Activated CD4-positive, alpha-beta T cell treated with anti-CD3 and anti-CD28 coated beads, Interleukin-2, amount 10 ng/mL, durations not matched to agents 7 days and 5 days (primary cell): ENCODE measurements at regions not wholly inside any gene's neighbourhood (a gene's known extent, or its start where the extent isn't known, plus 50 kb on each side); places are given as distances from the start of the nearest gene placed in this dataset.

Experiments
- CTCF ChIA-PET: fragments of 350-600 bp; sonication (Branson Sonifier 250); formaldehyde crosslinking; loops from one replicate; lab custom pipeline; 2021; ENCODE audit warnings: antibody characterized with exemption; lab: Charles Lee
- POLR2A ChIA-PET: fragments of 350-600 bp; sonication (Branson Sonifier 250); formaldehyde crosslinking; loops from one replicate; lab custom pipeline; 2021; ENCODE audit warnings: antibody characterized with exemption; lab: Charles Lee
- DNase-seq: peaks from one replicate; pipeline ENCODE4 v3.0.0-alpha.2; 2020
- H3K27ac Mint-ChIP-seq: one replicate; pipeline ENCODE4 v1.8.0; 2021; ENCODE audit warnings: mild to moderate bottlenecking, moderate library complexity, mixed read lengths
- H3K27me3 Mint-ChIP-seq: one replicate; pipeline ENCODE4 v1.8.0; 2021; ENCODE audit warnings: mixed read lengths
- H3K36me3 Mint-ChIP-seq: one replicate; pipeline ENCODE4 v1.8.0; 2021; ENCODE audit warnings: low read depth, mixed read lengths
- H3K4me1 Mint-ChIP-seq: one replicate; pipeline ENCODE4 v1.8.0; 2021; ENCODE audit warnings: mixed read lengths
- H3K4me3 Mint-ChIP-seq: one replicate; pipeline ENCODE4 v1.8.0; 2021; ENCODE audit warnings: mild to moderate bottlenecking, moderate library complexity, mixed read lengths
- H3K9me3 Mint-ChIP-seq: one replicate; pipeline ENCODE4 v1.8.0; 2021; ENCODE audit warnings: mixed read lengths

DNA sequence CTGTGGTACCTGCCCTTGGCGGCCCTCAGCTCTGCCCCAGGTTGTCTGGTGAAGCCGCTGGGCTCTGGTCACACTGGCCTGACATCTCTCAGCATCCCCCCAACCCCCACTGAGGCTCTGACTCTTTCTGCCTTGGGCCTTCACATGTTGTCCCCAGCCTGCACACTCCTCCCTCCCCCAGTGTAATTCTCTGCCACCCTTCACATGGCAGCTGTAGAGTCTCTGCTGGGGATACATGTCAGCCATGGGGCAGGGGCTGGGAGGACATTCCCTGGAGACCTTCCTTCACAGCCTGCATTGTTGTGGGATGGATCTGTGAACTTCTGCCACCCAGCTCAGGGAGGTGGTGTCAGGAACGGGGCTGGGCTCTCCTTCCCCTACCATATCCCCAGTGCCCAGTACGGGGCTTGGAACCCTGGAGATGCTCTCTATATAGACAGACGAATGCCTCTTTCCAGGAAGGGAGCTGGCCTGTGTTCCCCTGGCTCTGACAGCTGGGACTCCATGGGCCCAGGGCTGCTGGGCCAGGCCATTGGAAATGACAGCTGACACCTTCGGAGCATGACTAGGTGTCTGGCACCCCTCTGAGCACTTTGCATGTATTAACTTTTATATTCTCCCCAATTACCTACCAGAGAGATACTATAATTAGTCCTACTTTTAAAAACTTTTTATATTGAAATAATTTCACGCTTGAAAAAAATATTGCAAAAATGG is 151.5 kb downstream of the INHBB start:
- ChIA-PET CTCF (no interaction called here), POLR2A (no interaction called here)
- Mint-ChIP-seq H3K27ac (no peak overlapping the region), H3K4me3 (no peak overlapping the region), H3K36me3 (no peaks in the 10 kb centered on the region), H3K4me1 (no peaks in the 10 kb centered on the region), H3K27me3 (peaks cover 5% of the 10 kb centered on the region), H3K9me3 (no peaks in the 10 kb centered on the region)
- DNase-seq = no peak

DNA sequence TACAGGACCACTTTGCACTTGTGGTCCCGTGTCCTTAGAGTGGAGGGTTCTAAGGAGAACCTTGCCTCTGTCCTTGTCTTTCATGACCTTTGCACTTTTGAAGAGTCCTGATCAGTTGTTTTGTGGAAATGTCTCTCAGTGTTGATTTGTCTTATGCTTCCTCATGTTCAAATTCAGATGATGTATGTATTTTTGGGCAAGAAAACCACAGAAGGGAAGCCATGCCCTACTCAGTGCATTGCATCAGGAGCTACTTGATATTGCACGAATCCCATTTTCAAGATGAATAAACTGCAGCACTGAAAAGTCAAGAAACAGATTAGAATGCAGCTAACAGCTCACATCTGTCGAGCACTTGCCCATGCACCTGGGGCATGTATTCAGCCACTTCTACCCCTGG is 152.2 kb downstream of the INHBB start:
- POLR2A ChIA-PET = no interaction called here
- CTCF ChIA-PET = no interaction called here
- Mint-ChIP-seq H3K9me3 (no peaks in the 10 kb centered on the region), H3K27me3 (peaks cover 2% of the 10 kb centered on the region), H3K36me3 (no peaks in the 10 kb centered on the region), H3K4me3 (no peak overlapping the region), H3K27ac (no peak overlapping the region), H3K4me1 (no peaks in the 10 kb centered on the region)
- DNase-seq = no peak

DNA sequence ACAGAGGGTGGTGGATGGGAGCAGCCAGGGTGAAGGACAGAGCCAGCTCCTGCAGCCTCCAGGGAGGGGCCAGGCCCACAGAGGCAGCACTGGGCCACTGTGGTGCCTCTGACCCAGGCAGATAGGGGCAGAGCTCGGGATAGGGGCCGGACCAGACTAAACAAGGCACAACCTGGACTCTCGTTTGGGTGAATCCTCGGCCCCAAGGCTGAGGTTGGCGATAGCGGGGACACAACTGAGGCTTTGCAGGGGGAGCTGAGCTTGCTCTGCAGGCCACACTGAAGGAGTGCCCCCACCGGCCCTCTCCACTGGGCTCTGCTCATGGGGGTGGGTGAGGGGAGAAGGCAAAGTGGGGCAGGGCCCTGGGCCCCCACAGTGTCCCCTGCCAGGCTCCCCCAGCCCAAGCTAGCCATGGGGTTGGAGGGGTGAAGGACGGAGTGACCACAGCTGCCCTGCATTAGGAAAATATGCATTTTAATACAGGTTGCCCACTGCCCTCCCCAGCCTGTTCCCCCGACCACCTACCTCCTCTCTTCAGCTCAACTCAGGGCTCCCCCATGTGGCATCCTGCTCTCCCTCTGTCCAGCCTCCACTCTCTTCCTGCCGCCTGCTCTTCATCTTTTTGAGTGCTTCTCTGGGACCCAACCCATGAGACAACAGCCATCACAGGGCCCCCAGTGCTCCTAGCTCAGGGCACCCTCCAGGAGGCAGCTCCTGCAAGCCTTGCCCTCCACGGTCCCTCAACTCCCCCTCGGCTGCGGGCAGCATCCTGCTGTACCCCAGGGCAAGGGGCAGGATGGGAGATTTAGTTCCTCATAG is 152.8 kb downstream of the INHBB start:
- Mint-ChIP-seq H3K4me3 (no peak overlapping the region), H3K27ac (no peak overlapping the region), H3K27me3 (no peaks in the 10 kb centered on the region), H3K36me3 (no peaks in the 10 kb centered on the region), H3K4me1 (no peaks in the 10 kb centered on the region), H3K9me3 (no peaks in the 10 kb centered on the region)
- ChIA-PET POLR2A (no interaction called here), CTCF (interaction anchor here (0.6 kb wide), 1 partner anchor 928 kb away, joined by 3 read pairs; no protein-coding TSS in a partner anchor)
- no peak for DNase-seq

DNA sequence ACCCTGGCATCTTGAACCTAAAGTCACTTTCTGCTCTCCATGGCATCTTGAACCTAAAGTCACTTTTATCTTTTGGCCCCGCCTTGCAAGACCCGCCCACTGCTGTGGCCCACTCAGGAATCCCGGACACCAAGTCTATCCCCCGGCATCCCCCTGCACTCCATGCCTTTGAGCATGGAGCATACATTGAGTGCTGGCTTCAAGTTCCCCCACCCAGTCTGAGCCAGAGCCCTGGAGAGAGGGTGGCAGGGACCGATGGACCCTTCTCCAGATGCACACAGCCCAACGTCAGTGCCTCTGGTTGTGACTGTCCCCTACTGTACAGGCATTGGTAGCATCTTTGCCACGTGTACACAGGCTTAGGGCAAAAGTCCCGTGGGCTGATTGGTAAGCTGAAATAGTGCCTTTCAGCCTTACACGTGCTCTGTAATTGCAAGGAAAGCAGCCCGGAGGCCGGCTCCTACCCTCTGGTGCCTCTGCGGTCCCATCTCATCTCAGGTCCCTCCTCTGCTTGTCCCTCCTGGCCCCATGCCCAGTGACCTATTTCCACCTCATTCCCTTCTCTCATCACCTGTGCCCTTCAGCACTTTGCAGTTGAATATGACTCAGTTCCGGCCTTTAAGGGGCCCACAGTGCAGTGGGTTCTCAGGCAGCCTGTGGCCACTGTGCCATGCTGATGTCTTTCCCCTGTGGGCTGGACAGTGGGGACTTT is 154.0 kb downstream of the INHBB start:
- no peaks in the 10 kb centered on the region for H3K36me3 Mint-ChIP-seq
- H3K4me3 Mint-ChIP-seq = no peak overlapping the region
- DNase-seq = no peak
- no peaks in the 10 kb centered on the region for H3K9me3 Mint-ChIP-seq
- ChIA-PET CTCF (interaction anchor here (0.6 kb wide), 1 partner anchor 929 kb away, joined by 3 read pairs; no protein-coding TSS in a partner anchor), POLR2A (no interaction called here)
- H3K4me1 Mint-ChIP-seq = no peaks in the 10 kb centered on the region
- H3K27me3 Mint-ChIP-seq = no peaks in the 10 kb centered on the region
- no peak overlapping the region for H3K27ac Mint-ChIP-seq

DNA sequence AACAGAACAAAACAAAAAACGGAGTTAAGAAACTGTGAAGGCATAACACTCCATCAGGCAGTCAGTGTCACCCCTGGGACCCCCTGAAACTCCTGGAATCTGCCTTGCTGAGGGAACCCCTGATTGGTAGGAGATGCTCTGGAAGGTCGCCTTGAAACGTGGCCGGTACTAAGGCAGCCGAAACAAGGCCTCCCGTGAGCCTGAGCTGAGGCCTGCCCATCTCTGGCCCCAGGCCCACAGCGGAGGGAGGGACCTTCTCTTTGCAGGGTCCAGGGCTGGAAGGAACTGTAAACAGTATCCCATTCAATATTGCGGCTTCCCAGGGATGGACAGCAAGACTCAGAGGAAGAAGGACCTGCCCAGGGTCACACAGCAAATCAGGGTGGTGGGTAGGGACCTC is 155.7 kb downstream of the INHBB start:
- ChIA-PET CTCF (no interaction called here), POLR2A (no interaction called here)
- DNase-seq = no peak
- Mint-ChIP-seq H3K4me1 (no peaks in the 10 kb centered on the region), H3K4me3 (no peak overlapping the region), H3K36me3 (no peaks in the 10 kb centered on the region), H3K9me3 (no peaks in the 10 kb centered on the region), H3K27me3 (no peaks in the 10 kb centered on the region), H3K27ac (no peak overlapping the region)

DNA sequence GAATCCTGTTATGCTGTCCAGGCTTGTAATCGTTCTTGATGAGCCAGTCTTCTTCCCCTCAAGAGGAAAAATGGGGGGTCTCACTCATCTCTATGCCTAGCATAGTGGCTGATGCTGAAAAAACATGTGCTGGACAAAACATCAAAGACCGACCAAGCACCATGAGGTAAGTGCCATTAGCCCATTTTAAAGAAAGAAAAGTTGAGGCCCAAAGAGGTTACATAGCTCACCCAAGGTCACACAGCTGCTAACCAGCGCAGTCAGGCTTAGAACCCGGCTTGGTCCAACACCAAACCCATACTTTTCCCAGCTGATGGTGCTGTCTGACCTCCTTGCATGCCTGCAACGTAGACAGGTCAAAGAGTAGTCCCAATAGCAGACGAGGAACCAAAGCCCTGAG is 156.4 kb downstream of the INHBB start:
- Mint-ChIP-seq H3K9me3 (no peaks in the 10 kb centered on the region), H3K27me3 (no peaks in the 10 kb centered on the region), H3K27ac (no peak overlapping the region), H3K4me3 (no peak overlapping the region), H3K36me3 (no peaks in the 10 kb centered on the region), H3K4me1 (no peaks in the 10 kb centered on the region)
- no peak for DNase-seq
- ChIA-PET CTCF (no interaction called here), POLR2A (no interaction called here)

DNA sequence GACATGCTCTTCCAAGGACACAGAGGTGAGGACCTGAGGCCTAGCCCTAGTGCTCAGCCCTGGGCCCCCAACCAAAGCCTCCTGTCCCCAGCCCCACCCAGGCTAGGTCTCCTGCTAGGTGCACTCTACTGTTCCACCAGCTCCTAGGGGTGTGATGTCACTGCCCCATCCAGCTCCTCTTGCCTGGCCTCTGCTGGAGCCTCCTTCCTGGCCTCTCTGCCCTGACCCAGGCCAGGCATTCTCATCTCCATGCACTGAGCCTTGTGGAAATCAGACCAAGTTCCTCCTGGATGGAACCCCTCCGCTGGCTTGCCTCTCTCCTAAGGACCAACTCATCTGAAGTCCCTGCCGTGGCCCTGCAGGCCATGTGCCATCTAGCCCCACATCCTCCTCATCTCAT is 156.8 kb downstream of the INHBB start:
- no peak overlapping the region for H3K4me3 Mint-ChIP-seq
- H3K4me1 Mint-ChIP-seq = no peaks in the 10 kb centered on the region
- POLR2A ChIA-PET = no interaction called here
- H3K27me3 Mint-ChIP-seq = no peaks in the 10 kb centered on the region
- DNase-seq = no peak
- H3K36me3 Mint-ChIP-seq = no peaks in the 10 kb centered on the region
- CTCF ChIA-PET = no interaction called here
- H3K27ac Mint-ChIP-seq = no peak overlapping the region
- no peaks in the 10 kb centered on the region for H3K9me3 Mint-ChIP-seq

DNA sequence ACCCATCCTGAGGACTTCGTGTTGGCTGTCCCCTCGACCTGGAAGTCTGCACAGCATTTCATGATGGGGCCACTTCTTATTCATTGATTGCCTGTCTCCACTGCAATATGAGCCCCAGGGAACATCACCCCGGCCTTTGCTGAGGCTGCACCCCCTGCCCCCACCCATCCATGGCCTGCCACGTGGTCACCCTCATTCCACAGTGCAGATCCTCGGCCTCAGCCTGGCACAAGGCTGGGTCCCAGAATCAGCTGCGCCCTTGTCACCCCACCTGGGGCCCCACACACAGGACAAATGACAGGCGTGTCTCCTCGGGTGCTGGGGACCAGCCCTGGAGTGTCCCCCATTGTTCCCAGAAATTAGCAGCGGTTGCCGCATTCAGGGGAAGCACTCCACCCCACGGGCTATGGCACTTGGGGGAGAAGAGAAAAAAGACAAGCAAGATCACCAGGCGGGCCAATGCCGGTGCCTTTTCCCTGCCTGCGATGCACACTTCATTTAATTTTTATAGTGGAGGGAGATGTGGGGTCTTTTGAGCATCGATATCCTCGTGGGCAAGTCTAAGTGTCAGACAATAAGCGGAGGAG is 157.4 kb downstream of the INHBB start:
- ChIA-PET CTCF (no interaction called here), POLR2A (no interaction called here)
- Mint-ChIP-seq H3K27ac (no peak overlapping the region), H3K9me3 (no peaks in the 10 kb centered on the region), H3K27me3 (no peaks in the 10 kb centered on the region), H3K4me1 (no peaks in the 10 kb centered on the region), H3K36me3 (no peaks in the 10 kb centered on the region), H3K4me3 (no peak overlapping the region)
- DNase-seq = no peak

DNA sequence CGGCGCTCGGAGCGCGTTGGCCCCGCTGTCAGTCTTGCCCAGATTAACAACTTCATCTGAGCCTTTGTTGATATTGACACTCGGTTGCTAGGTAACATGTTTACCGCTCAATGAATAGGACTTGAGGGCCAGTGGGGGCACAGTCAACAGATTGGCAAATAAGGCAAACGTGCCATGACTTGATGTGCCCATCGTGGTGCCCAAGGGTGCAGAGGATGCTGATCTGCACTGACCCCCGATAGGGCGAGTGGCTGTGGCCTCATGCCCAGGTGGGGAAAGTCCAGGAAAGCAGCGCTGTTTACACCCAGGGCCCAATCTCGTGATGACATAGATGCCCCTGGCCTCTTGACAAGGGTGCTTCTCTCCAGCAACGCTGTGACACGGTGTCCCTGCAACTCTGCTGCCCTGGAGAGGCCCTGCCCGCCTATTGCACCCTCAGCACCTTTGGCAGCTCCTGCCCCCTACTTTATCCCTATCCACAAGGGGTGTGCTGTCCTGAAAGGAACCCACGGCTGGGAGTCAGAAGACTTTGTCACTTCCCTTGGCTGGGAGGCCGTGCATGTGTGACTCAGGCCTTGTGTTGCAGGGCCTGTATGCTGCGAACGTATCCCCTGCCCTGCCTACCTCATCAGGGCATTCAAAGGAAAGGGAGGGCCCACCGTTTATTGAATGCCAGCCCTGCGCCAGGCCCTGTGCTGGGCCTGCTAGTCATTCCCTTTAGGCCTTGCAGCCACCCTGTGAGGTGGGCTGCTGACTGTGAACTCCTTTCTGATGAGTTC is 158.0 kb downstream of the INHBB start:
- Mint-ChIP-seq H3K4me1 (no peaks in the 10 kb centered on the region), H3K36me3 (no peaks in the 10 kb centered on the region), H3K4me3 (no peak overlapping the region), H3K27ac (no peak overlapping the region), H3K9me3 (no peaks in the 10 kb centered on the region), H3K27me3 (no peaks in the 10 kb centered on the region)
- no peak for DNase-seq
- ChIA-PET POLR2A (no interaction called here), CTCF (interaction anchor here (1.1 kb wide), 1 partner anchor 180 kb away, joined by 3 read pairs; no protein-coding TSS in a partner anchor)

DNA sequence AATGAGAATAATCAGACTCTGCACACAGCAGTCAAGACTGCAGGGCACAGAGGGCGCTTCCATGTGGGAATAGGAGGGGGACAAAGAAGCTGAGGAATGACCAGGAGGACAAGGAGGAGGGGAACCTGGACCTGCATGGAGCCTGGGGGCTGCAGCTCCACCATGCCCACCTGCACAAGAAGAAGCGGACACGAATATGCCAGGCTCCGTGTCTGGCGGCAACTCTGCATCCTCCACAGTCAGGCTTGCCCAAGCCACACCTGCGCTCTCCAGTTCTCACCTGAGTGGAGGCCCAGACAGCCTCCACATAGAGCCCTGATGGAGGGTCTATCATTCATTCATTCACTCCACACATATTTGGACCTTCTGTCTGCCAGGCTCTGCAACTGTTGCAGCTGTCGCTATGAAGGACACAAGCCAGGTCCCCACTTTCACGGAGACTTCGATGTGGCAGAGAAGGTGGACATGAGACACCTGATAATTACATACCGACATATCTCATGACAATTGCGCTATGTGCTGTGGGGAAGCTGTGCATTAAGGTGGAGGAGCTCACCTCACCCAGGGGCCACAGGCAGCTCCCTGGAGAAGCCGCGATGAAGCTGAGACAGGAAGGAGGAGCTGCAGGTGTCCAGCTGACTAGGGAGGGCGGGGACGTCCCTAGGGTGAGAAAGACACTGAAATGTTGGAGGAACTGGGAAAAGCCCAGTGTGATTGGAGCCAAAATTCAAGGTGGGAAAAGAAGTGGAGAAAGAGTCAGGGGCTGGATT is 159.2 kb downstream of the INHBB start:
- CTCF ChIA-PET = interaction anchor here (1.1 to 1.3 kb wide), 2 partner anchors 12 to 181 kb away, joined by 3 read pairs; no protein-coding TSS in a partner anchor
- no peaks in the 10 kb centered on the region for H3K9me3 Mint-ChIP-seq
- H3K4me3 Mint-ChIP-seq = no peak overlapping the region
- H3K36me3 Mint-ChIP-seq = no peaks in the 10 kb centered on the region
- no peaks in the 10 kb centered on the region for H3K4me1 Mint-ChIP-seq
- no peak for DNase-seq
- POLR2A ChIA-PET = no interaction called here
- no peaks in the 10 kb centered on the region for H3K27me3 Mint-ChIP-seq
- H3K27ac Mint-ChIP-seq = no peak overlapping the region

DNA sequence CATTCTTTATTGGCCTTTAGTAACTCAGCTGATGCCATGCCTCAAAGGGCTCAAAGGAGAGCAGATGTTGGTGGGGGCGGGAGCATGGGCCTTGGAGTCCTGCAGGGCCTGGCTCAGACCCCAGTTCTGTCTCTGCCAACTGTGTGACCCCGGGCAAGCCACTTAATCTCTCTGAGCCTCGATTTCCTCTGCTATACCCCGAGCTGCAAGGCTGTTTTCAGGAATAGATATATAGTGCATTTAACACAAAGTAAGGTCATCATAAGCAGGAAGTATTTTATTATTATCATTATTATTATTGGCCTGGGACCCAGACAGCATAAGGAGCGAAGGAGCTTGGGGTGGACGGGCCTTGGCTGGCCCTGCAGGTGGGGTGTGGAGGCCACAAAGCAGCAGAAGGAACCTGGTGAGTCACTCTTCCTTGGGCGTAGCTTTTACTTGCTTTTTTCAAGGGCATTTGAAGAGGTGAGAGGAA is 162.7 kb downstream of the INHBB start:
- no peak for DNase-seq
- Mint-ChIP-seq H3K9me3 (no peaks in the 10 kb centered on the region), H3K4me3 (no peak overlapping the region), H3K27ac (no peak overlapping the region), H3K27me3 (no peaks in the 10 kb centered on the region), H3K36me3 (no peaks in the 10 kb centered on the region), H3K4me1 (no peaks in the 10 kb centered on the region)
- ChIA-PET POLR2A (no interaction called here), CTCF (interaction anchor here (0.5 kb wide), 1 partner anchor 30 kb away, joined by 4 read pairs; no protein-coding TSS in a partner anchor)
